CD4-positive, alpha-beta T cell (primary cell): ENCODE measurements at regions not wholly inside any gene's neighbourhood (a gene's known extent, or its start where the extent isn't known, plus 50 kb on each side); places are given as distances from the start of the nearest gene placed in this dataset.

Experiments
- ATAC-seq: fragments of 200-7000 bp; cut with Tn5 transposase; one replicate; pipeline ENCODE4 v1.10.0; 2022; ENCODE audit warnings: mild to moderate bottlenecking; ENCODE audit not compliant: poor library complexity
- CTCF ChIA-PET: fragments of 350-600 bp; sonication (Branson Sonifier 250); formaldehyde crosslinking; loops from one replicate; lab custom pipeline; 2021; ENCODE audit warnings: antibody characterized with exemption, inconsistent platforms; lab: Charles Lee
- POLR2A ChIA-PET: fragments of 350-600 bp; sonication (Branson Sonifier 250); formaldehyde crosslinking; loops from one replicate; lab custom pipeline; 2021; ENCODE audit warnings: antibody characterized with exemption, inconsistent platforms; lab: Charles Lee
- DNase-seq, 14 experiments: peaks; one replicate each; pipeline ENCODE4 v3.0.0-alpha.2; 2013 to 2020; ENCODE audit warnings: mixed read lengths in 2 of 14
- H3K27ac ChIP-seq, 2 donors: one replicate each; pipeline versions ENCODE4 v1.5.1 to v1.7.0; 2013; ENCODE audit warnings: low read length in 2 of 2, low read depth in 1 of 2, mild to moderate bottlenecking in 1 of 2
- H3K27me3 ChIP-seq, 2 experiments: 1 replicate in 1 of 2; 2 replicates in 1 of 2; pipeline versions ENCODE4 v1.6.1 to v1.7.0; 2013; ENCODE audit warnings: low read length in 2 of 2, control low read depth in 1 of 2, mild to moderate bottlenecking in 1 of 2, moderate library complexity in 1 of 2; ENCODE audit not compliant: insufficient read depth in 2 of 2, control insufficient read depth in 1 of 2
- H3K36me3 ChIP-seq: one replicate; pipeline ENCODE4 v1.6.1; 2013; ENCODE audit warnings: low read length, control low read depth; ENCODE audit not compliant: insufficient read depth
- H3K4me1 ChIP-seq: one replicate; pipeline ENCODE4 v1.6.1; 2013; ENCODE audit warnings: low read length, control low read depth; ENCODE audit not compliant: insufficient read depth
- H3K4me3 ChIP-seq: one replicate; pipeline ENCODE4 v1.5.1; 2013; ENCODE audit warnings: mild to moderate bottlenecking, low read length, moderate library complexity
- H3K9me3 ChIP-seq, 2 experiments: 1 replicate in 1 of 2; 2 replicates in 1 of 2; pipeline versions ENCODE4 v1.6.1 to v1.7.0; 2013; ENCODE audit warnings: low read length in 2 of 2, mild to moderate bottlenecking in 2 of 2, control low read depth in 1 of 2, moderate library complexity in 1 of 2; ENCODE audit not compliant: control insufficient read depth in 1 of 2, insufficient read depth in 1 of 2
- H3K27ac Mint-ChIP-seq: one replicate; pipeline ENCODE4 v1.8.0; 2020; ENCODE audit warnings: mixed read lengths
- H3K27me3 Mint-ChIP-seq: one replicate; pipeline ENCODE4 v1.8.0; 2021; ENCODE audit warnings: mixed read lengths
- H3K36me3 Mint-ChIP-seq: one replicate; pipeline ENCODE4 v1.8.0; 2021; ENCODE audit warnings: low read depth, mixed read lengths
- H3K4me1 Mint-ChIP-seq: one replicate; pipeline ENCODE4 v1.8.0; 2021; ENCODE audit warnings: low read depth, mixed read lengths
- H3K4me3 Mint-ChIP-seq: one replicate; pipeline ENCODE4 v1.8.0; 2020; ENCODE audit warnings: mild to moderate bottlenecking, mixed read lengths
- H3K9me3 Mint-ChIP-seq: one replicate; pipeline ENCODE4 v1.8.0; 2020; ENCODE audit warnings: mixed read lengths
- intact Hi-C, 2 experiments: fragments of 100-400 bp; cut with DNase I in 1 of 2; cut with micrococcal nuclease in 1 of 2; formaldehyde crosslinking; loops; one replicate each; pipeline versions ENCODE4 v1.15.1 to v1.9.0; 2023 to 2025; cut with DNase I, micrococcal nuclease
- TF ChIP-seq, protein P1 (sequence below): fragments of 200-600 bp; IDR thresholded peaks from one replicate; pipeline ENCODE4 v1.8.0; 2022; ENCODE audit warnings: antibody characterized with exemption, mild to moderate bottlenecking

DNA sequence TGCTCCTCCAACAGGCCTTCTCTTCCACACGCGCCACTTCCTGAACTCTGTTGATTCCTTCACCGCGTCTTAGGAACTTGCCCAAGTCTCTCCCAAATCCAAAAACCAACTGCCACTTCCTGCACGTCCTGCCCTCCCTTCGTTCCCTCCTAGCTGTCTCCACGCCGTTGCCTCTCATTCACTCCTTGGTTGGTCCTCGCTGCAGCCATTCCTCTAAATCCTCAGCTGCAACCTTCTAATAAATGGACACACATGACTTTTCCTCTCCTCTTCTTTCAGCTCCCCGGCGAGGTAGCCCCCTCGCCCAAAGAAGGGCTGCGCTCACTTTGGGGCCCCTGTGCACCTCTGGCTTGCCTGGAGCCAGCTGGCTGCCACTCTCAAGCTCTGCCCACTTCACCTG lies 110.2 kb downstream of the XRCC2 start:
- CTCF ChIA-PET, result no interaction called here
- Histone ChIP-seq H3K27ac (no peak overlapping the region), H3K27me3 (peaks cover 0 to 2% of the 10 kb centered on the region in 2 experiments), H3K36me3 (no peaks in the 10 kb centered on the region), H3K9me3 (no peaks in the 10 kb centered on the region), H3K4me1 (peaks cover 4% of the 10 kb centered on the region), H3K4me3 (no peak overlapping the region)
- Mint-ChIP-seq H3K27ac (no peak overlapping the region), H3K27me3 (no peaks in the 10 kb centered on the region), H3K4me1 (no peaks in the 10 kb centered on the region), H3K9me3 (no peaks in the 10 kb centered on the region), H3K4me3 (no peak overlapping the region), H3K36me3 (no peaks in the 10 kb centered on the region)
- intact Hi-C loops, result no loop called here
- POLR2A ChIA-PET, result no interaction called here
- TF ChIP-seq, protein P1, sequence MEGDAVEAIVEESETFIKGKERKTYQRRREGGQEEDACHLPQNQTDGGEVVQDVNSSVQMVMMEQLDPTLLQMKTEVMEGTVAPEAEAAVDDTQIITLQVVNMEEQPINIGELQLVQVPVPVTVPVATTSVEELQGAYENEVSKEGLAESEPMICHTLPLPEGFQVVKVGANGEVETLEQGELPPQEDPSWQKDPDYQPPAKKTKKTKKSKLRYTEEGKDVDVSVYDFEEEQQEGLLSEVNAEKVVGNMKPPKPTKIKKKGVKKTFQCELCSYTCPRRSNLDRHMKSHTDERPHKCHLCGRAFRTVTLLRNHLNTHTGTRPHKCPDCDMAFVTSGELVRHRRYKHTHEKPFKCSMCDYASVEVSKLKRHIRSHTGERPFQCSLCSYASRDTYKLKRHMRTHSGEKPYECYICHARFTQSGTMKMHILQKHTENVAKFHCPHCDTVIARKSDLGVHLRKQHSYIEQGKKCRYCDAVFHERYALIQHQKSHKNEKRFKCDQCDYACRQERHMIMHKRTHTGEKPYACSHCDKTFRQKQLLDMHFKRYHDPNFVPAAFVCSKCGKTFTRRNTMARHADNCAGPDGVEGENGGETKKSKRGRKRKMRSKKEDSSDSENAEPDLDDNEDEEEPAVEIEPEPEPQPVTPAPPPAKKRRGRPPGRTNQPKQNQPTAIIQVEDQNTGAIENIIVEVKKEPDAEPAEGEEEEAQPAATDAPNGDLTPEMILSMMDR, result no peak
- DNase-seq (no peak), ATAC-seq (no peak)

DNA sequence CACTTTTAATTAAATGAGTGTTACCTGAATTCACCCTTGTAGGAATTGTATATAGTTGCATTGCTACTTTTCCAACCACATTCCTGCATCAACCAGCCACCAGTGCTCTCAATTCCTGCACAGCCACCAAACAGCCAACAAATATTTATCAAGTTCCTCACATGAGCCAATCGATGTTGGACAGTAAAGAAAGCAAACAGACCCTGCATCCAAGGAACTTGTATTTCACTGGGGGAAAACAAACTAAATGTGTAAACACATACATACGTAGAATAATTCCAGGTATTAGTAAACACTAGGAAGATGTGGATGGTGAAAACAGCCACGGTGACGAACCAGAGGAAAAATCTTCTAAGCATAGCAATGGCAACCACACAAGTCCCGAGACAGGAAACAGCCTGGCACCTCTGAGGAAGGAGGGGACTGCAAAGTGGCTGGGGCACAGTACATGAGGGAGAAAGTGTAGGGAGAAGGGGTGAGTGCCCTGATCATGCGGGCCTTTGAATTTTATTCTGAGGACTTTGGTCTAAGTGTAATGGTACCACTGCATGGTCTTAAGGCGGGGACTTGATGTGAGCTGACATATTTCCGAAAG lies 111.2 kb downstream of the XRCC2 start:
- CTCF ChIA-PET, result no interaction called here
- H3K27me3 ChIP-seq, result peaks cover 0 to 2% of the 10 kb centered on the region in 2 experiments
- ATAC-seq, result no peak

DNA sequence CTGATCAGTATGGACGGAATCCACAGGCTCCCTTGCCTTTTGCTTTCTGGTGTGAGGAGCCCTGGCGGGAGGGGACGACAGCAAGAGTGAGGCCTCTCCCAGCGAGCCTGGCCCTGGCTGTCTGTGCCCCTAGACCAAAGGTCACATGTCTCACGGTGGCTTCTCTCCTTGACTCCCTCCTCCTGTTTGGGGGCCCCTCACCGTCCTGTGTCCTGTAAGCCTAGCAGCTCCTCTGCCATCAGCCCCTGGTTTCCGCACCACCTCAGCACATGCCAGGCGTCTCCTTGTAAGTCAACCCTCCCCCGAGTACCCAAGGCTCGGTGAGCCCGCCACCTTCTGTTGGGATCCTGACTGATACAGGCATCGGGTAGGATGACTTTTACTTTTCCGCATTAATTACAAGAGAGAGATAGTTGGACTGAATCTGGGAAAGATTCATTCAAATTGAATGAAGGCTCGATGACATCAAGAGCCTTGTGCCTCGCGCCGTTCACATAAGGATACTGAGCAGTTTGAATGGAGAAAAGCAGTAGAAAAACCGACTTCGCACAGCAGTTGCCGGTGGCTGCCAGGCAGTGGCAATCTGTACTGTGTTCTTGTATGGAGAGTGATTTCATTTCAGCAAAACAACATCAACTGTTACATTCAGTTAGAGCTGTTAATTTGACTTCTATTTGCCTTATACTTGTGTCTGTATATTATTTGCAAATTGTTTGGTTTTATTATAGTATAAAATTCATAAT lies 119.8 kb downstream of the XRCC2 start:
- TF ChIP-seq, protein P1, result no peak
- no peaks in the 10 kb centered on the region for H3K36me3 ChIP-seq
- ChIA-PET POLR2A (no interaction called here), CTCF (no interaction called here)
- ATAC-seq, result no peak
- intact Hi-C loops, result no loop called here
- no peaks in the 10 kb centered on the region for H3K9me3 ChIP-seq
- no peaks in the 10 kb centered on the region for H3K27me3 ChIP-seq
- no peaks in the 10 kb centered on the region for H3K4me1 ChIP-seq
- H3K27ac Mint-ChIP-seq, result no peak overlapping the region
- no peak for DNase-seq
- no peaks in the 10 kb centered on the region for H3K36me3 Mint-ChIP-seq
- H3K4me1 Mint-ChIP-seq, result no peaks in the 10 kb centered on the region
- no peak overlapping the region for H3K27ac ChIP-seq
- H3K4me3 Mint-ChIP-seq, result no peak overlapping the region
- no peaks in the 10 kb centered on the region for H3K27me3 Mint-ChIP-seq
- H3K9me3 Mint-ChIP-seq, result no peaks in the 10 kb centered on the region
- H3K4me3 ChIP-seq, result no peak overlapping the region

More for the DNA sequence above, 111.2 kb downstream of the XRCC2 start:
- H3K27ac ChIP-seq, result no peak overlapping the region
- H3K4me3 ChIP-seq, result no peak overlapping the region
- intact Hi-C loops, result no loop called here
- no peaks in the 10 kb centered on the region for H3K36me3 Mint-ChIP-seq
- peaks cover 4% of the 10 kb centered on the region for H3K4me1 ChIP-seq
- H3K4me3 Mint-ChIP-seq, result no peak overlapping the region
- H3K36me3 ChIP-seq, result no peaks in the 10 kb centered on the region
- TF ChIP-seq, protein P1, result no peak
- no peaks in the 10 kb centered on the region for H3K4me1 Mint-ChIP-seq
- DNase-seq, result no peak
- POLR2A ChIA-PET, result no interaction called here
- H3K9me3 ChIP-seq, result no peaks in the 10 kb centered on the region
- no peaks in the 10 kb centered on the region for H3K27me3 Mint-ChIP-seq
- H3K27ac Mint-ChIP-seq, result no peak overlapping the region
- H3K9me3 Mint-ChIP-seq, result no peaks in the 10 kb centered on the region
